ENCODE measurements at regions not wholly inside any gene's neighbourhood (a gene's known extent, or its start where the extent isn't known, plus 50 kb on each side); places are given as distances from the start of the nearest gene placed in this dataset.

- TF ChIP-seq, protein P1, sequence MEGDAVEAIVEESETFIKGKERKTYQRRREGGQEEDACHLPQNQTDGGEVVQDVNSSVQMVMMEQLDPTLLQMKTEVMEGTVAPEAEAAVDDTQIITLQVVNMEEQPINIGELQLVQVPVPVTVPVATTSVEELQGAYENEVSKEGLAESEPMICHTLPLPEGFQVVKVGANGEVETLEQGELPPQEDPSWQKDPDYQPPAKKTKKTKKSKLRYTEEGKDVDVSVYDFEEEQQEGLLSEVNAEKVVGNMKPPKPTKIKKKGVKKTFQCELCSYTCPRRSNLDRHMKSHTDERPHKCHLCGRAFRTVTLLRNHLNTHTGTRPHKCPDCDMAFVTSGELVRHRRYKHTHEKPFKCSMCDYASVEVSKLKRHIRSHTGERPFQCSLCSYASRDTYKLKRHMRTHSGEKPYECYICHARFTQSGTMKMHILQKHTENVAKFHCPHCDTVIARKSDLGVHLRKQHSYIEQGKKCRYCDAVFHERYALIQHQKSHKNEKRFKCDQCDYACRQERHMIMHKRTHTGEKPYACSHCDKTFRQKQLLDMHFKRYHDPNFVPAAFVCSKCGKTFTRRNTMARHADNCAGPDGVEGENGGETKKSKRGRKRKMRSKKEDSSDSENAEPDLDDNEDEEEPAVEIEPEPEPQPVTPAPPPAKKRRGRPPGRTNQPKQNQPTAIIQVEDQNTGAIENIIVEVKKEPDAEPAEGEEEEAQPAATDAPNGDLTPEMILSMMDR (IDR thresholded peaks at IDR 0.05), result no peak
- TF ChIP-seq EP300 (IDR thresholded peaks at IDR 0.05) (no peak), POLR2A (IDR thresholded peaks at IDR 0.05) (no peak), POLR2AphosphoS5 (IDR thresholded peaks at IDR 0.05) (no peak)
Observed at GRCh38 chr1:221850470-221851187, 108.7 kb upstream of the DUSP10 start.
